IMR-90 (cell line): ENCODE measurements at regions not wholly inside any gene's neighbourhood (a gene's known extent, or its start where the extent isn't known, plus 50 kb on each side); places are given as distances from the start of the nearest gene placed in this dataset.

Experiments
- MAFK ChIP-seq: IDR thresholded peaks from 2 replicates; pipeline ENCODE4 v1.6.1; 2012; ENCODE audit warnings: low read depth, low read length, improper control_type of control experiment
- POLR2A ChIP-seq: IDR thresholded peaks from 2 replicates; pipeline ENCODE4 v1.6.1; 2012; ENCODE audit warnings: mild to moderate bottlenecking, low read depth, low read length
- RFX5 ChIP-seq: IDR thresholded peaks from 2 replicates; pipeline ENCODE4 v1.8.0; 2012; ENCODE audit warnings: low read depth, mild to moderate bottlenecking, low read length, moderate library complexity
- TF ChIP-seq, protein P1 (sequence below): conservative IDR thresholded peaks from 2 replicates; pipeline ENCODE4 v1.5.1; 2012; ENCODE audit warnings: mild to moderate bottlenecking, low read depth, low read length, improper control_type of control experiment

DNA sequence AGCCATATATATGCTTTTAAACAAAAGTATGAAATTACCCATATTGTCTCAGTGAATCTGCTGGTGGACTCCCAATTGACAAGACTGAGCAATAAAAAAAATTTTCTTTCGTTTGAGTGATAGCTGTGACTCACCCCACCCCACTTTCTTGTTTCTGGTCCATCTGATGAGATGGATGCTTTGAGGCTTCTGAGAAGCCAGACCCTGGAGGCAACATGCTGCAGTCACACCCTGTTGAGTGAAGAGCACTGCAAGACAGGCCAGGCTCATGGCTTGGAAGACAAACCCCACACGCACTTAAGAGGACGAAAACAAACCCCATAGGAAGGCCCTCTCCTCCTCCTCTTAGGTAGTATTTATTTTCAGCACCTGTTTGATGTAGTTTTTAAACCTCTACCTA lies 276.0 kb upstream of the TTC14 start:
- TF ChIP-seq, protein P1, sequence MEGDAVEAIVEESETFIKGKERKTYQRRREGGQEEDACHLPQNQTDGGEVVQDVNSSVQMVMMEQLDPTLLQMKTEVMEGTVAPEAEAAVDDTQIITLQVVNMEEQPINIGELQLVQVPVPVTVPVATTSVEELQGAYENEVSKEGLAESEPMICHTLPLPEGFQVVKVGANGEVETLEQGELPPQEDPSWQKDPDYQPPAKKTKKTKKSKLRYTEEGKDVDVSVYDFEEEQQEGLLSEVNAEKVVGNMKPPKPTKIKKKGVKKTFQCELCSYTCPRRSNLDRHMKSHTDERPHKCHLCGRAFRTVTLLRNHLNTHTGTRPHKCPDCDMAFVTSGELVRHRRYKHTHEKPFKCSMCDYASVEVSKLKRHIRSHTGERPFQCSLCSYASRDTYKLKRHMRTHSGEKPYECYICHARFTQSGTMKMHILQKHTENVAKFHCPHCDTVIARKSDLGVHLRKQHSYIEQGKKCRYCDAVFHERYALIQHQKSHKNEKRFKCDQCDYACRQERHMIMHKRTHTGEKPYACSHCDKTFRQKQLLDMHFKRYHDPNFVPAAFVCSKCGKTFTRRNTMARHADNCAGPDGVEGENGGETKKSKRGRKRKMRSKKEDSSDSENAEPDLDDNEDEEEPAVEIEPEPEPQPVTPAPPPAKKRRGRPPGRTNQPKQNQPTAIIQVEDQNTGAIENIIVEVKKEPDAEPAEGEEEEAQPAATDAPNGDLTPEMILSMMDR: no peak
- TF ChIP-seq MAFK (no peak), RFX5 (no peak), POLR2A (no peak)
